ENCODE measurements at regions not wholly inside any gene's neighbourhood (a gene's known extent, or its start where the extent isn't known, plus 50 kb on each side); places are given as distances from the start of the nearest gene placed in this dataset.

- TF ChIP-seq CTCF (IDR thresholded peaks at IDR 0.05) (no peak), ZFX (IDR thresholded peaks at IDR 0.05; ENCODE audit: borderline replicate concordance) (no peak)
Observed at GRCh38 chr14:96975116-96975515, 177.9 kb downstream of the VRK1 start.
